Gastroesophageal sphincter (tissue), 4 donors: ENCODE measurements at regions not wholly inside any gene's neighbourhood (a gene's known extent, or its start where the extent isn't known, plus 50 kb on each side); places are given as distances from the start of the nearest gene placed in this dataset.

ENCODE experiments used
- ATAC-seq: fragments of 150-250 bp; one replicate; pipeline ENCODE4 v1.9.1; 2016; ENCODE audit warnings: mild to moderate bottlenecking, moderate library complexity
- H3K27ac ChIP-seq, 4 donors: fragments of 200-600 bp; sonication (generic) in 3 of 4; 1 replicate in 3 of 4; 2 replicates in 1 of 4; pipeline ENCODE4 v1.5.1; 2016 to 2019
- H3K27me3 ChIP-seq: fragments of 200-600 bp; sonication (generic); one replicate; pipeline ENCODE4 v1.5.1; 2019
- H3K36me3 ChIP-seq, 2 donors: fragments of 200-600 bp; sonication (generic); one replicate each; pipeline ENCODE4 v1.5.1; 2019; ENCODE audit warnings: control low read depth in 1 of 2
- H3K4me1 ChIP-seq, 3 donors: fragments of 200-600 bp; sonication (generic); 1 replicate in 2 of 3; 2 replicates in 1 of 3; pipeline ENCODE4 v1.5.1; 2016 to 2019; ENCODE audit warnings: control low read depth in 2 of 3
- H3K4me3 ChIP-seq, 2 donors: fragments of 200-600 bp; sonication (generic); one replicate each; pipeline ENCODE4 v1.5.1; 2019; ENCODE audit warnings: mild to moderate bottlenecking in 1 of 2, moderate library complexity in 1 of 2
- H3K9me3 ChIP-seq, 3 donors: fragments of 200-600 bp; sonication (generic); one replicate each; pipeline ENCODE4 v1.5.1; 2017 to 2019; ENCODE audit warnings: control low read depth in 2 of 3
- EP300 ChIP-seq: sonication (generic); formaldehyde crosslinking; IDR thresholded peaks from one replicate; pipeline ENCODE4 v1.6.1; 2017; ENCODE audit warnings: antibody characterized with exemption, mild to moderate bottlenecking
- POLR2A ChIP-seq, 2 donors: fragments of 450-650 bp; IDR thresholded peaks; one replicate each; pipeline ENCODE4 v1.6.1; 2017; ENCODE audit warnings: antibody characterized with exemption in 2 of 2, mild to moderate bottlenecking in 2 of 2, moderate library complexity in 1 of 2
- POLR2AphosphoS5 ChIP-seq: sonication (generic); formaldehyde crosslinking; IDR thresholded peaks from one replicate; pipeline ENCODE4 v1.6.1; 2017; ENCODE audit warnings: antibody characterized with exemption
- WGBS, 2 donors: methylation state at CpG; one replicate each; pipeline ENCODE4 v1.1.5; 2018; ENCODE audit warnings: low coverage in 1 of 2; 5-methylcytosine and 5-hydroxymethylcytosine counted together
- TF ChIP-seq, protein P1 (sequence below), 4 experiments: fragments of 200-600 bp in 2 of 4; fragments of 450-650 bp in 2 of 4; sonication (generic) in 1 of 4; IDR thresholded peaks; one replicate each; pipeline ENCODE4 v1.5.1; 2017 to 2019; ENCODE audit warnings: antibody characterized with exemption in 4 of 4, mild to moderate bottlenecking in 2 of 4, moderate library complexity in 2 of 4

DNA sequence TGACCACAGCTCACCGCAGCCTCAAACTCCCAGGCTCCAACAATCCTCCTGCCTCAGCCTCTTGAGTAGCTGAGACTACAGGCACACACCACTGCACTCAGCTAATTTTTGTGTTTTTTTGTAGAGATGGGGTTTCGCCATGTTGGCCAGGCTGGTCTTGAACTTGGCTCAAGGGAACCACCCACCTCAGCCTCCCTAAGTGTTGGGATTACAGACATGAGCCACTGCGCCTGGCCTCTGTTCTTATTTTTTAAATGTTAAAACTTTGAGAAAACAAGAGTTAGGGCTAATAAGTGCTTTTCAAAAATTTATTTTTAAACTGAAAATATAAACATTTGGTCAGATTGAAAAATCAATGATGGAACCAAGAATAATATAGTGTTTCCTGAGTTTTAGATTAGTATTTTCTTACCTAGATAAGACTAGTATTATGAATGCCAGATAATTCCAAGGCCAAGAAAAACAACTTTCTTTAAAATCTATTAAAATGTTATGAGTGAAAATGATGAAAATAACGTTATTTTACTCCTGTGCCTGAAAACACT lies 66.2 kb upstream of the S1PR1 start:
- ATAC-seq, result no peak
- H3K4me3 ChIP-seq, result no peak overlapping the region
- no peaks in the 10 kb centered on the region for H3K4me1 ChIP-seq
- no peaks in the 10 kb centered on the region for H3K27me3 ChIP-seq
- WGBS, 2 donors, result 79 to 80% methylated on average over 2 to 4 of the region's 4 CpGs
- no peak overlapping the region for H3K27ac ChIP-seq
- no peaks in the 10 kb centered on the region for H3K9me3 ChIP-seq
- no peaks in the 10 kb centered on the region for H3K36me3 ChIP-seq
- TF ChIP-seq, protein P1, sequence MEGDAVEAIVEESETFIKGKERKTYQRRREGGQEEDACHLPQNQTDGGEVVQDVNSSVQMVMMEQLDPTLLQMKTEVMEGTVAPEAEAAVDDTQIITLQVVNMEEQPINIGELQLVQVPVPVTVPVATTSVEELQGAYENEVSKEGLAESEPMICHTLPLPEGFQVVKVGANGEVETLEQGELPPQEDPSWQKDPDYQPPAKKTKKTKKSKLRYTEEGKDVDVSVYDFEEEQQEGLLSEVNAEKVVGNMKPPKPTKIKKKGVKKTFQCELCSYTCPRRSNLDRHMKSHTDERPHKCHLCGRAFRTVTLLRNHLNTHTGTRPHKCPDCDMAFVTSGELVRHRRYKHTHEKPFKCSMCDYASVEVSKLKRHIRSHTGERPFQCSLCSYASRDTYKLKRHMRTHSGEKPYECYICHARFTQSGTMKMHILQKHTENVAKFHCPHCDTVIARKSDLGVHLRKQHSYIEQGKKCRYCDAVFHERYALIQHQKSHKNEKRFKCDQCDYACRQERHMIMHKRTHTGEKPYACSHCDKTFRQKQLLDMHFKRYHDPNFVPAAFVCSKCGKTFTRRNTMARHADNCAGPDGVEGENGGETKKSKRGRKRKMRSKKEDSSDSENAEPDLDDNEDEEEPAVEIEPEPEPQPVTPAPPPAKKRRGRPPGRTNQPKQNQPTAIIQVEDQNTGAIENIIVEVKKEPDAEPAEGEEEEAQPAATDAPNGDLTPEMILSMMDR (IDR thresholded peaks at IDR 0.05), result no peak
- no peak for TF ChIP-seq POLR2A (IDR thresholded peaks at IDR 0.05)
- no peak for TF ChIP-seq POLR2AphosphoS5
- TF ChIP-seq EP300, result no peak

DNA sequence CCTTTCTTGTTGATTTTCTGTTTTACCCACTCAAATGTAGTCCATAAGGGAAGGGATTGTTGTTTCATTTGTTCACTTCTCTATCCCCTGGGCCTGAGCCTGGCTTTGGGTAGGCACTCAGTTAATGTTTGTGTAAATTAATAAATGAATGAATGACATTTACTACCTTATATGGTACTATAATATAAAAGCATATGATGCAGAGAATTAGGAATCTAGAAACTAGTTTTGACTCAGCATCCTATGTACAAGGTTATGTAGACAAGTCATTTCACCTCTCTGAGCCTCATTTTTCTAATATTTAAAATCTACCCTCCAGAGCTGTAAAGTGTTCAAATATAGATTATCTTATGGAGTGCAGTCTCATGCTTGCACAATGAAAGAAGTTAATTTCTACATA lies 68.9 kb upstream of the S1PR1 start:
- Histone ChIP-seq H3K4me3 (no peak overlapping the region), H3K9me3 (no peaks in the 10 kb centered on the region), H3K27me3 (no peaks in the 10 kb centered on the region), H3K36me3 (no peaks in the 10 kb centered on the region), H3K4me1 (no peaks in the 10 kb centered on the region), H3K27ac (no peak overlapping the region)
- TF ChIP-seq, protein P1 (IDR thresholded peaks at IDR 0.05), result no peak
- TF ChIP-seq EP300 (no peak), POLR2AphosphoS5 (no peak), POLR2A (IDR thresholded peaks at IDR 0.05) (no peak)
- ATAC-seq, result no peak

DNA sequence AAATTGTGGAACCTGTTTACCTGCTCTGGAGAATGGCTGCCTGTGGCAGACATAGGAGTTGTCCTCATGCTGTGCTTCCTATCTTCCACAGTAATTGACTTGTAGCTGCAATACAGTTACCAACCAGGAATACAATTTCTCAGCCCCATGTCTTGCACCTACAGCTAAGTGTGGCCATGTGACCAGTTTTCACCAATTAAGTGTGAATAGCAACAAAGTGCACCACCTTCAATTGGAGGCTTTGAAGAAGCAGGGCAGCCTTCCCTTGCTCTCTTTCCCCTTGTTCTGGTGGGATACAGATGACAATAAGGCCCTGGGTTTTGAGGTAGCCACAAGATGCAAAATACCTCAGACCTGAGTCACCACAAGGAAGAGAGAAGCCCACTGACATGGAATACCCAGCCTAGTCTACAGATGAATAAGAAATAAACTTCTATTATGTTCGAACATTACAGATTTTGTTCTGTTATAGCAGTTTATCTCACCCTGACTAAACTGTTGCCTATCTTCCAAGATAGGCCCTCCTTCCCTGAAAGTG lies 70.2 kb upstream of the S1PR1 start:
- Histone ChIP-seq H3K27me3 (no peaks in the 10 kb centered on the region), H3K27ac (no peak overlapping the region), H3K36me3 (no peaks in the 10 kb centered on the region), H3K4me3 (no peak overlapping the region), H3K4me1 (no peaks in the 10 kb centered on the region), H3K9me3 (no peaks in the 10 kb centered on the region)
- ATAC-seq, result no peak
- WGBS, 2 donors, result 88 to 92% methylated on average over 1 of the region's 1 CpG
- TF ChIP-seq POLR2AphosphoS5 (no peak), POLR2A (IDR thresholded peaks at IDR 0.05) (no peak), EP300 (no peak)
- TF ChIP-seq, protein P1 (IDR thresholded peaks at IDR 0.05), result no peak

DNA sequence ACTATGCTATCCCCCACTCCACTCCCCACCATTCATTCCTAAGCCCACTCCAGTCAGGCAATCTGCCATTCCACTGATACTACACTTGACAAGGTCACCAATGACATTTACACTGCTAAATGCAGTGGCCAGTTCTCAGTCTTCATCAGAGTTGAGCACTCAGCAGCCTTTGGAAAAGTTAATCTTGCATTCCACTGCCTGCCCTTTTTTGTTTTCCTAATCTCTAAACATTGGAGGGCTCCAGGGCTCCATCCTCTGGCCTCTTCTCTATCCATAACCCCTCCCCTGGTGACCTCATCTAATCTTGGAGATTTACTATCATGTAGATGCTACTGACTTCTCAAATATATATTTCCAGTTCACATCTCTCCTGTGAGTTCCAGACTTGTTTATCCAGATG lies 70.9 kb upstream of the S1PR1 start:
- Histone ChIP-seq H3K9me3 (no peaks in the 10 kb centered on the region), H3K4me1 (no peaks in the 10 kb centered on the region), H3K27ac (no peak overlapping the region), H3K4me3 (no peak overlapping the region), H3K36me3 (no peaks in the 10 kb centered on the region), H3K27me3 (no peaks in the 10 kb centered on the region)
- no peak for ATAC-seq
- TF ChIP-seq, protein P1 (IDR thresholded peaks at IDR 0.05), result no peak
- TF ChIP-seq EP300 (no peak), POLR2AphosphoS5 (no peak), POLR2A (IDR thresholded peaks at IDR 0.05) (no peak)

DNA sequence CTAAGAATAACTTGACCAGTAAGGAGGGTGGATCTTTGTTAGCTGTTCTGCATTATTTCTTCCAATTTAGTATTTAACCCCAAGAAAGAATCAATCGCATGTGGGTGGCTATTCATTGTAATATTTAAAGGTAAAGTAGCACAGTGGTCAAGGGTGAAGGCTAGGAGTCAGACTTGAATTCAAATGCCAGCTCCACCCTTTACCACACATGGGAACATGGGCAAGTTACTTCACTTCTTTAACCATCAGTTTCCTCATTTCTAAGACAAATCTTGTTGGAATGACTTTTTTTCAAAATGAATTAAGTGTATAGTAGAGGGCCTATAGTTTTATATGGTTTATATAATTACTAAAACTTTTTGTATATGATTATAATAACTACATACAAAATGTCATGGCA lies 71.3 kb upstream of the S1PR1 start:
- TF ChIP-seq POLR2AphosphoS5, result no peak
- TF ChIP-seq, protein P1 (IDR thresholded peaks at IDR 0.05), result no peak
- no peak for TF ChIP-seq POLR2A (IDR thresholded peaks at IDR 0.05)
- TF ChIP-seq EP300, result no peak
- H3K27ac ChIP-seq, result no peak overlapping the region
- no peaks in the 10 kb centered on the region for H3K27me3 ChIP-seq
- no peak for ATAC-seq
- no peaks in the 10 kb centered on the region for H3K4me1 ChIP-seq
- no peaks in the 10 kb centered on the region for H3K36me3 ChIP-seq
- WGBS, 2 donors, result 79 to 86% methylated on average over 1 of the region's 1 CpG
- no peak overlapping the region for H3K4me3 ChIP-seq
- H3K9me3 ChIP-seq, result no peaks in the 10 kb centered on the region
